K562 (cell line): ENCODE measurements at regions not wholly inside any gene's neighbourhood (a gene's known extent, or its start where the extent isn't known, plus 50 kb on each side); places are given as distances from the start of the nearest gene placed in this dataset.

Source experiments
- BRCA1 ChIP-seq, 2 experiments: fragments of 450-650 bp in 1 of 2; sonication (generic) in 1 of 2; formaldehyde crosslinking in 1 of 2; IDR thresholded peaks; 2 replicates each; pipeline versions ENCODE4 v1.5.0 to v1.6.1; 2017 to 2020; ENCODE audit warnings: mild to moderate bottlenecking in 1 of 2, missing genetic modification reagents in 1 of 2
- EP300 ChIP-seq: IDR thresholded peaks from 2 replicates; pipeline ENCODE4 v1.6.1; 2012; ENCODE audit warnings: low read length, improper control_type of control experiment
- EZH2 ChIP-seq: IDR thresholded peaks from 2 replicates; pipeline ENCODE4 v1.6.1; 2012; ENCODE audit warnings: low read depth, mild to moderate bottlenecking, inconsistent platforms, low read length, borderline replicate concordance
- GABPB2 ChIP-seq: fragments of 250-450 bp; sonication (Bioruptor Pico); conservative IDR thresholded peaks from 2 replicates; pipeline ENCODE4 v1.5.1; 2021; ENCODE audit warnings: mild to moderate bottlenecking
- NR3C1 ChIP-seq: sonication (generic); formaldehyde crosslinking; IDR thresholded peaks from 2 replicates; pipeline ENCODE4 v1.8.1; 2022; ENCODE audit warnings: missing genetic modification reagents
- TF ChIP-seq, protein P1 (sequence below), 3 experiments: IDR thresholded peaks in 2 of 3; conservative IDR thresholded peaks in 1 of 3; 2 replicates each; pipeline ENCODE4 v1.5.1; 2011 to 2012; ENCODE audit warnings: low read length in 3 of 3, mild to moderate bottlenecking in 3 of 3, control low read depth in 2 of 3, improper control_type of control experiment in 1 of 3, inconsistent platforms in 1 of 3, low read depth in 1 of 3, mixed read lengths in 1 of 3, moderate library complexity in 1 of 3; ENCODE audit not compliant: insufficient read depth in 2 of 3

DNA sequence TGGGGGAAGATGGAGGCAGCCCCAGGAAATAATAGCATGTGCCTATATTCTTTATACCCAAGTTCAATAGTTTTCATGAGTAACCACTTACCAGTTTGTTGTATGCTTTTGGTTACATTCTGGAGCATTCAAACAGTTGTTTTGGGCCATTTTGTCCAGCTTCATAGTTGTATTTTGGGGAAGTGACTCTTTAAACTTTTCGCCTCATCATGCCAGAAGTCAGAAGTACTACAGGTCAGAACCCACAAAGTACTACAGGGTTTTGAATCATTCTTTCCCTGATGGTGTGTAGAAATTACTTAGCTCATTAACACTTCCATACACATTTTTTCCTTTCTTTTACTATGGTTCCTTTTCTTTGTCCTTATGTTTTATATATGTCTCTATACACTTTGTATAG lies 210.6 kb downstream of the ARPP21 start:
- TF ChIP-seq NR3C1 (CRISPR knock-in tag) (no peak), BRCA1 (IDR thresholded peaks at IDR 0.05) (no peak), BRCA1 (CRISPR knock-in tag; IDR thresholded peaks at IDR 0.05) (no peak), EP300 (no peak), GABPB2 (CRISPR knock-in tag) (no peak), EZH2 (no peak)
- TF ChIP-seq, protein P1, sequence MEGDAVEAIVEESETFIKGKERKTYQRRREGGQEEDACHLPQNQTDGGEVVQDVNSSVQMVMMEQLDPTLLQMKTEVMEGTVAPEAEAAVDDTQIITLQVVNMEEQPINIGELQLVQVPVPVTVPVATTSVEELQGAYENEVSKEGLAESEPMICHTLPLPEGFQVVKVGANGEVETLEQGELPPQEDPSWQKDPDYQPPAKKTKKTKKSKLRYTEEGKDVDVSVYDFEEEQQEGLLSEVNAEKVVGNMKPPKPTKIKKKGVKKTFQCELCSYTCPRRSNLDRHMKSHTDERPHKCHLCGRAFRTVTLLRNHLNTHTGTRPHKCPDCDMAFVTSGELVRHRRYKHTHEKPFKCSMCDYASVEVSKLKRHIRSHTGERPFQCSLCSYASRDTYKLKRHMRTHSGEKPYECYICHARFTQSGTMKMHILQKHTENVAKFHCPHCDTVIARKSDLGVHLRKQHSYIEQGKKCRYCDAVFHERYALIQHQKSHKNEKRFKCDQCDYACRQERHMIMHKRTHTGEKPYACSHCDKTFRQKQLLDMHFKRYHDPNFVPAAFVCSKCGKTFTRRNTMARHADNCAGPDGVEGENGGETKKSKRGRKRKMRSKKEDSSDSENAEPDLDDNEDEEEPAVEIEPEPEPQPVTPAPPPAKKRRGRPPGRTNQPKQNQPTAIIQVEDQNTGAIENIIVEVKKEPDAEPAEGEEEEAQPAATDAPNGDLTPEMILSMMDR (IDR thresholded peaks at IDR 0.05 in 2 of 3, conservative IDR thresholded peaks at IDR 0.05 in 1 of 3; ENCODE audit: insufficient read depth in 2 of 3, low read depth in 1 of 3, low read length in 3 of 3): no peak
